Fibroblast of lung (primary cell): ENCODE measurements at regions not wholly inside any gene's neighbourhood (a gene's known extent, or its start where the extent isn't known, plus 50 kb on each side); places are given as distances from the start of the nearest gene placed in this dataset.

Experiments
- DNase-seq, 2 donors: peaks; one replicate each; pipeline versions ENCODE4 v3.0.0 to v3.0.0-alpha.2; 2010; ENCODE audit warnings: low read depth in 2 of 2
- H2AFZ ChIP-seq: 2 replicates; pipeline ENCODE4 v1.5.1; 2012; ENCODE audit warnings: low read length, control low read depth, inconsistent platforms
- H3K27ac ChIP-seq: 2 replicates; pipeline ENCODE4 v1.5.1; 2011; ENCODE audit warnings: low read length, control low read depth; ENCODE audit not compliant: insufficient read depth
- H3K27me3 ChIP-seq: 2 replicates; pipeline ENCODE4 v1.5.1; 2011; ENCODE audit warnings: mild to moderate bottlenecking, low read length; ENCODE audit not compliant: control insufficient read depth, insufficient read depth
- H3K36me3 ChIP-seq: 2 replicates; pipeline ENCODE4 v1.5.1; 2011; ENCODE audit warnings: low read length; ENCODE audit not compliant: control insufficient read depth, insufficient read depth
- H3K4me1 ChIP-seq: 2 replicates; pipeline ENCODE4 v1.5.1; 2011; ENCODE audit warnings: low read length; ENCODE audit not compliant: control insufficient read depth, insufficient read depth; ENCODE audit errors: extremely low read depth
- H3K4me2 ChIP-seq: 2 replicates; pipeline ENCODE4 v1.5.1; 2011; ENCODE audit warnings: low read length, control low read depth; ENCODE audit not compliant: insufficient read depth; ENCODE audit errors: extremely low read depth
- H3K4me3 ChIP-seq, 4 experiments: fragments of 200-600 bp in 1 of 4; sonication (generic) in 1 of 4; replicated peaks in 1 of 4; 2 replicates each; pipeline ENCODE4 v1.5.1; 2011 to 2016; ENCODE audit warnings: low read length in 4 of 4, low read depth in 3 of 4, mild to moderate bottlenecking in 3 of 4, control low read depth in 2 of 4, inconsistent platforms in 1 of 4, mixed read lengths in 1 of 4; ENCODE audit not compliant: insufficient read depth in 1 of 4; ENCODE audit errors: control extremely low read depth in 1 of 4
- H3K79me2 ChIP-seq: 2 replicates; pipeline ENCODE4 v1.5.1; 2012; ENCODE audit warnings: mild to moderate bottlenecking, low read length, inconsistent platforms; ENCODE audit not compliant: control insufficient read depth, insufficient read depth
- H3K9ac ChIP-seq: 2 replicates; pipeline ENCODE4 v1.5.1; 2011; ENCODE audit warnings: mild to moderate bottlenecking, low read length, control low read depth; ENCODE audit not compliant: insufficient read depth
- H3K9me3 ChIP-seq: 2 replicates; pipeline ENCODE4 v1.5.1; 2012; ENCODE audit warnings: low read depth, low read length; ENCODE audit not compliant: control insufficient read depth, insufficient read depth
- H4K20me1 ChIP-seq: 2 replicates; pipeline ENCODE4 v1.5.1; 2011; ENCODE audit warnings: low read length; ENCODE audit not compliant: control insufficient read depth, insufficient read depth; ENCODE audit errors: extremely low read depth
- EZH2 ChIP-seq: IDR thresholded peaks from 2 replicates; pipeline ENCODE4 v1.5.1; 2012; ENCODE audit warnings: low read length, control low read depth, mild to moderate bottlenecking; ENCODE audit errors: missing control alignments
- TF ChIP-seq, protein P1 (sequence below), 2 donors: IDR thresholded peaks in 1 of 2; conservative IDR thresholded peaks in 1 of 2; 1 replicate in 1 of 2; 2 replicates in 1 of 2; pipeline ENCODE4 v1.5.1; 2011 to 2012; ENCODE audit warnings: low read length in 2 of 2, control low read depth in 1 of 2, inconsistent platforms in 1 of 2, low read depth in 1 of 2, mild to moderate bottlenecking in 1 of 2

- no peak overlapping the region for H3K4me3 ChIP-seq
- no peaks in the 10 kb centered on the region for H4K20me1 ChIP-seq
- H3K9me3 ChIP-seq: no peaks in the 10 kb centered on the region
- no peak overlapping the region for H2AFZ ChIP-seq
- no peaks in the 10 kb centered on the region for H3K79me2 ChIP-seq
- no peak for TF ChIP-seq EZH2
- TF ChIP-seq, protein P1, sequence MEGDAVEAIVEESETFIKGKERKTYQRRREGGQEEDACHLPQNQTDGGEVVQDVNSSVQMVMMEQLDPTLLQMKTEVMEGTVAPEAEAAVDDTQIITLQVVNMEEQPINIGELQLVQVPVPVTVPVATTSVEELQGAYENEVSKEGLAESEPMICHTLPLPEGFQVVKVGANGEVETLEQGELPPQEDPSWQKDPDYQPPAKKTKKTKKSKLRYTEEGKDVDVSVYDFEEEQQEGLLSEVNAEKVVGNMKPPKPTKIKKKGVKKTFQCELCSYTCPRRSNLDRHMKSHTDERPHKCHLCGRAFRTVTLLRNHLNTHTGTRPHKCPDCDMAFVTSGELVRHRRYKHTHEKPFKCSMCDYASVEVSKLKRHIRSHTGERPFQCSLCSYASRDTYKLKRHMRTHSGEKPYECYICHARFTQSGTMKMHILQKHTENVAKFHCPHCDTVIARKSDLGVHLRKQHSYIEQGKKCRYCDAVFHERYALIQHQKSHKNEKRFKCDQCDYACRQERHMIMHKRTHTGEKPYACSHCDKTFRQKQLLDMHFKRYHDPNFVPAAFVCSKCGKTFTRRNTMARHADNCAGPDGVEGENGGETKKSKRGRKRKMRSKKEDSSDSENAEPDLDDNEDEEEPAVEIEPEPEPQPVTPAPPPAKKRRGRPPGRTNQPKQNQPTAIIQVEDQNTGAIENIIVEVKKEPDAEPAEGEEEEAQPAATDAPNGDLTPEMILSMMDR (conservative IDR thresholded peaks at IDR 0.05 in 1 of 2, IDR thresholded peaks at IDR 0.05 in 1 of 2; ENCODE audit: low read depth in 1 of 2, low read length in 2 of 2): no peak
- H3K4me1 ChIP-seq: no peaks in the 10 kb centered on the region
- H3K36me3 ChIP-seq: no peaks in the 10 kb centered on the region
- H3K9ac ChIP-seq: no peak overlapping the region
- no peaks in the 10 kb centered on the region for H3K27me3 ChIP-seq
- no peak overlapping the region for H3K27ac ChIP-seq
- no peak for DNase-seq
- H3K4me2 ChIP-seq: no peak overlapping the region
Measured at GRCh38 chr2:118176601-118177000, 88.3 kb downstream of the INSIG2 start.

- no peak for TF ChIP-seq EZH2
- TF ChIP-seq, protein P1 (conservative IDR thresholded peaks at IDR 0.05 in 1 of 2, IDR thresholded peaks at IDR 0.05 in 1 of 2; ENCODE audit: low read depth in 1 of 2, low read length in 2 of 2): no peak
- H4K20me1 ChIP-seq: no peaks in the 10 kb centered on the region
- H3K27ac ChIP-seq: no peak overlapping the region
- H3K9me3 ChIP-seq: no peaks in the 10 kb centered on the region
- DNase-seq: no peak
- no peaks in the 10 kb centered on the region for H3K79me2 ChIP-seq
- no peak overlapping the region for H3K9ac ChIP-seq
- H3K4me1 ChIP-seq: no peaks in the 10 kb centered on the region
- no peak overlapping the region for H3K4me3 ChIP-seq
- no peaks in the 10 kb centered on the region for H3K36me3 ChIP-seq
- H2AFZ ChIP-seq: no peak overlapping the region
- no peak overlapping the region for H3K4me2 ChIP-seq
- H3K27me3 ChIP-seq: no peaks in the 10 kb centered on the region
Measured at GRCh38 chr2:118171546-118171945, 83.3 kb downstream of the INSIG2 start.

- no peak overlapping the region for H3K27ac ChIP-seq
- no peaks in the 10 kb centered on the region for H3K79me2 ChIP-seq
- H3K27me3 ChIP-seq: no peaks in the 10 kb centered on the region
- no peak for TF ChIP-seq EZH2
- TF ChIP-seq, protein P1 (conservative IDR thresholded peaks at IDR 0.05 in 1 of 2, IDR thresholded peaks at IDR 0.05 in 1 of 2; ENCODE audit: low read depth in 1 of 2, low read length in 2 of 2): no peak
- no peaks in the 10 kb centered on the region for H3K4me1 ChIP-seq
- H3K4me3 ChIP-seq: no peak overlapping the region
- DNase-seq: no peak
- H4K20me1 ChIP-seq: no peaks in the 10 kb centered on the region
- H2AFZ ChIP-seq: no peak overlapping the region
- no peaks in the 10 kb centered on the region for H3K9me3 ChIP-seq
- H3K9ac ChIP-seq: no peak overlapping the region
- H3K4me2 ChIP-seq: no peak overlapping the region
- H3K36me3 ChIP-seq: no peaks in the 10 kb centered on the region
Measured at GRCh38 chr2:118169359-118170005, 81.2 kb downstream of the INSIG2 start.
